Left renal cortex interstitium (tissue), 4 donors: ENCODE measurements at regions not wholly inside any gene's neighbourhood (a gene's known extent, or its start where the extent isn't known, plus 50 kb on each side); places are given as distances from the start of the nearest gene placed in this dataset.
"Not testable (repeated sequence)": the region's sequence is repeated elsewhere in the genome, so short reads cannot be mapped to it uniquely, and the experiment has no call there.

Experiments
- DNase-seq, 4 donors: peaks; one replicate each; pipeline ENCODE4 v3.0.0-alpha.2; 2013; ENCODE audit warnings: low read depth in 4 of 4, low spot score in 2 of 4, missing footprints in 1 of 4

DNA sequence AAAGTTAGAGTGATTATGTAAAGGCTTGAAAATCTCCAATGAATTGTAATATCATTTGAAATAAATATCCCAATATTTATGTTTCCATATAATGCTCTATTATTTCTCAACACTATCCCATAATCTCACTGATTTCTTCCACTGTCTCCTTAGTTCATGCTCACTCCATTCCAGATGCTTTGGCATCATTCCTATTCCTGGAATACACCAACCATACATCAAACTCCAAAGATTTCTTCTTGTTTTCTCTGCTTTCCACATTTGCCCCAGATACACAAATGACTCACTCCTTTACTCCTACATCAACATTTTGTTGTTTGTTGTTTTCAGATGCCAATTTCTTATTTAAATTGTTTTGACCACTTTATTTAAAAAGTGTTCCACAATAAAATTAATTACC, 1390.8 kb downstream of the ZPLD1 start:
- no peak for DNase-seq

DNA sequence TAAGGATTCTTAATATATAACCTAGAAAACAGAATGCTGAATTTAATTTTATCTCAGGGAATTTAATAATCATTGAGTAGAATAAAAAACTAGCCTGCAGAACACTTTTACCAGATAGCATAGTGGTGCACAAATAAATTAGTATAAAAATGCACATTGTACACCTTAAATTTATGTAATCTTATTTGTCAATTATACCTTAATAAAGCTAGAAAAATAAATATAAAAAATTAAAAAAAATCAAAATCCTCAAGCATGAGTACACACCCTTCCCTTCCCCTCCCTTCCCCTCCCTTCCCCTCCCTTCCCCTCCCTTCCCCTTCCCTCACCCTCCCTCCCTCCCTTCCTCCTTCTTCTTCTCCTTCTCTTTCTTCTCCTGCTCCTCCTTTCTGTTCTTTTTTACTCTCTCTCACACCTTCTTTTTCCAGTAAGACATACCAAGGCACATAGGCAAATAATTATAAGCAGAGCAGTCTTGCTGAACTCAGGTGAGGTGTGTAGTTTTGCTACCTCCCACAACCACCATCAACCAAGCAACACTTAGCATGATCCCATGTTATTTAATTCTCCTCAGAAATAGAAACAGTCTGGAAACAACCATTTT, 1395.0 kb downstream of the ZPLD1 start:
- DNase-seq = no peak

DNA sequence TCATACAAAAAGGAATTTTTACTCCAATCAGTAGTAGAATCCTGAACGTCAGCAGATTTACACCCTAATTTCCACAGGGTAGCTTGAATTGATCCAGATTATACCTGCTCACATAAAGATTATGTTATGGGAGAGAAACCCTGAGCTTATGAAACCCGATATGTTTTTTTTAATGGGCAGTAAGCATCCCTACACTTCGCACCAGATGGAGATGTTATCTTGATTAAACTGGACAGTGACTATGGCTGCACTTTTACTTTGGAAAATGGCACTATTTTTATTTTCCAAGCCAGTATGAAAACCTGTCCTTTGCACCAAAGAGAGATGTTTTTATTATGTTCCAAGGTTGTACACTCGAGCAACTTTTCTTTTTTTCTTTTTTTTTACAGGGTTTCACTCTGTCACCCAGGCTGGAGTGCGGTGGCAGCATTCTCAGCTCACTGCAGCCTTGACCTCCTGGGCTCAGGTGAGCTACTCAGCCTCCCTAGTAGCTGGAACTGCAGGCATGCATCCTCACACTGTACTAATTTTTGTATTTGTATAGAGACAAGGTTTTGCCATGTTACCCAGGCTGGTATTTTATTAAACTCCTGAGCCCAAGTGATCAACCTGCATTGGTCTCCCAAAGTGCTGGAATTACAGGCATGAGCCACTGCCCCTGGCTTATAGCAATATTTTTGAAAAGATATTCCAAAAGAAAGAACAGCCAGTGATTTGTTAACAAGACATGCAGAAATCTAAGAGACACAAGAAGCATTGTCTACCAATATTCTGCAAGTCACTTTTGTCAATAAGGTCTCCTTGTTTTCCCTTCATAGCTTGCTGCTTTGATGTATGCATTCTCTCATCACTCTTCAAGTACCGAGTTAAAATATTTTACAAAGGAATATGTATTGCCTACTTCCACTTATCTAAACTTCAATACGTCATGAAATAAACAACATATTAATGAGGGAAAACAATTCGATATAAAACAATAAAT, 1412.6 kb downstream of the ZPLD1 start:
- no peak for DNase-seq

DNA sequence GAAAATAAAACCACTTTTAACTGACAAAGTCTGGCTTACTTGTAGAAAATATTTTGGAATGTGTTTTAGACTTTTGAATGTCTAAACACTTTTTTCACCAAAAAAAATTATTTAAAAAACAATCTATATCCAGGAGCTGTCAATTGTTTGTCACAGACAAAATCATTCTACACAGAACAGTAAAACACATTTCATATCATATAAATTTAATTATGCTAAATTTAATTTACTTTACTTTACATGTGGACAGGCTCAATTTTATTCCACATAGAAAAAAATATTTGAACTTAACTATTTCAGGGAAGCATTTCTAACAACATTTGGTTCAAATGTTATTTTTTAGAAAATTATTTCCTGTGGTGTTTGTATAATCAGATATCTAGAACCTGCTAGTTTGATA, 1417.0 kb downstream of the ZPLD1 start:
- no peak for DNase-seq

DNA sequence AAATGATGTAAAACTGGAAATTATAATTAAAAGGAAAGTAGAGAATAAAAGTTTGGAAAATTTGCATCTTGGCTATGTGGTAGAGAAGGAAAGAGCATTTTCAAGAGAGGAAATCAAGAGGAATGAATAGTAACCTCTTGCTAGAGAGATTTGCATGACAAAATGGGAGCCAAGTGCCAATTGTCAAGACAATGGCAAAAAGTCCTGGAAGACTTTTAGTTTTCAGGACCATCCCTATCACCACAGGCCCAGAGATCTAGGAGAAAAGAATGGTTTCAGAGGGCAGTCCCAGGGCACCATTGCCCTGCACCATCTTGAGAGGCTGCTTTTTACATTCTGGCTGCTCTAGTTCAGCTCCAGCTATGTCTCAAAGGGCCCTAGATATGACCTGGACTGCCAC, 1427.6 kb downstream of the ZPLD1 start:
- DNase-seq = no peak

DNA sequence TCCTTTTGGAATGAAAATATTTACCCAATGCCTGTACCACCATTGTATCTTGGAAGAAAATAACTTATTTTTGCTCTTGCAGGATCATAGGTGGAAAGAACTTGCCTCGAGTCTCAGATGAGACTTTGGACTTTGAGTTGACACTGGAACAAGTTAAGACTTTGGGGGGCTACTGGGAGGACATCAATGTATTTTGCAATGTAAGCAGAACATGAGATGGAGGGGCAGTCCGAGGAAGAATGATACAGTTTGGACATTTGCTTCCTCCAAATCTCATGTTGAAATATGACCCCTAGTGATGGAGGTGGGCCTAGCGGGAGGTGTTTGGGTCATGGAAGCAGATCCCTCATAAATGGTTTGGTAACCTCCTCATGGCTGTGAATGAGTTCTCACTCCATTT, 1428.6 kb downstream of the ZPLD1 start:
- no peak for DNase-seq

DNA sequence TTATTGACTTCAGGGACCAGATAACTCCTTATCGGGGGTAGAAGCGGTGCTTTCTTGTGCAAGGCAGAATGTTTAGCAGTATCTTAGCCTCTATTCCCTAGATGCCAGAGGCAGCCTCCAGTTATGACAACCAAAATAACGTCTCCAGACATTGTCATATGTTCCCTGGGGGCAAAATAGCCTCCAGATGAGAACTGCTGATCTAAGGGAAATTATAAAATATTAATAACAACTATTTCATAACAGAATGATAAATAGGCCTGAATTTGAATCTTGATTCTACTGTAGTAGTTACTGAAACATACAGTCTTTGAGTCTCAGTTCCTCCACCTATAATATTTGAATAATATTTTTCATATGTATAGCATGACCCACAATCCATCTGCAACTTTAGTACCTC, 1431.3 kb downstream of the ZPLD1 start:
- no peak for DNase-seq

DNA sequence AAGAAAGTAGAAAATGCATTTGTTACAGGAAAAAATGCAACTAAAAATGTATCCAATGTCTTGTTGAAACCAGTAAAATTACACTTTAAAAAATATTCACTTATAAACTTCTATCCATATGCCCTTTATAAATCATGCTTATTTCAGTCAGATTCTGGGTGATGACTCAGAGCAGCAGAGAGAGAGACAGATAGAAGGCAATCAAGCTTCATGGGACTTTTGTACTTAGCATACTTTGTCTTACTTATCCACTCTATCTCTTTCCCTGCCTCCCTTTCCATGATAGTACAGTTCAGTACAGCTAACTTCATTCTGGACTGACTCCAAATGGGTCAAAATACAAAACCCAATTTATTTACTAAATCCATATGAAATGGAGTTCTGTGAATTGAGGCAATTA, 1438.2 kb downstream of the ZPLD1 start:
- no peak for DNase-seq

DNA sequence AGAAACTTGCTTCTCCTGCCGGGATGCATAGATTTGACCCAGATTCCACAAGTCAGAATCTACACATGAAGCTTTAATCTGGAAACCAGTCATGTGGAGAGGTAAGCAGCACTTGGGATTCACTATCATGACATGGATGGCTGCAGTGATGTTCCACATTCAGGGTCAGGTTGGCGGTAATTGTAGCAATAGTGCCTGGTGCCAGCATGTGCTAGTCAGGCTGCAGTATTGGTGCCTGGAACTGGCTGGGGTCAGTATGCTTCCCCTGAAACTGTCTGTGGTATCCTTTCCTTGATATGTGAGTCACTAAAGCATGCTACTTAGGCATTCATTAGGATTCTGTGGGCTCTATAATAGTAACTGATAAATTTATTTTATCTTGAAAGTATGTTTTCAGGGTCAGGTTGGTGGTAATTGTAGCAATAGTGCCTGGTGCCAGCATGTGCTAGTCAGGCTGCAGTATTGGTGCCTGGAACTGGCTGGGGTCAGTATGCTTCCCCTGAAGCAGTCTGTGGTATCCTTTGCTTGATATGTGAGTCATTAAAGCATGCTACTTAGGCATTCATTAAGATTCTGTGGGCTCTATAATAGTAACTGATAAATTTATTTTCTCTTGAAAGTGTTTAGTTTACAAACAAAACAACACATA, 1439.2 kb downstream of the ZPLD1 start:
- DNase-seq = no peak

DNA sequence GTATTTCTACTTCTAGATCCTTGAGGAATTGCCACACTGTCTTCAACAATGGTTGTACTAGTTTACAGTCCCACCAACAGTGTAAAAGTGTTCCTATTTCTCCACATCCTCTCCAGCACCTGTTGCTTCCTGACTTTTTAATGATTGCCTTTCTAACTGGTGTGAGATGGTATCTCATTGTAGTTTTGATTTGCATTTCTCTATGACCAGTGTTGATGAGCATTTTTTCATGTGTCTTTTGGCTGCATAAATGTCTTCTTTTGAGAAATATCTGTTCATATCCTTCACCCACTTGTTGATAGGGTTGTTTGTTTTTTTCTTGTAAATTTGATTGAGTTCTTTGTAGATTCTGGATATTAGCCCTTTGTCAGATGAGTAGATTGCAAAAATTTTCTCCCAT, 1447.0 kb downstream of the ZPLD1 start:
- DNase-seq = not testable (repeated sequence)

DNA sequence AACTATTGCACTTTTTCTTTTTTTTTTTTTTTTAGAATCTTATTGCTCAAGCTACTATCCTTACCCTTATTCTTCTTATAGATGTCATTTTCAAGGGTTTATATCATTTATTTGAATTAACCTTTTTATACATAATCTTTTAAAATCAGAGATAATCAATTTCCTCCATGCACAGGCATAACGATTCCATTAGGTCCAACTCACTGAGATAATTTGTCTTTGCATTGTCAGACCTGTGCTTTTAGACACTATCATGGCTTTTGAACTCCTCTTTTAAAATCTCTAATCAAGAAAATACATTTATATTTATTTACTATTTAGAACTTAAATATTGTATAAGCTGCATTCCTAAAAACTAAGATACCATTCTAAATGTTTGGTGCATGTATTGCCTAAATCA, 1454.9 kb downstream of the ZPLD1 start:
- DNase-seq = no peak

DNA sequence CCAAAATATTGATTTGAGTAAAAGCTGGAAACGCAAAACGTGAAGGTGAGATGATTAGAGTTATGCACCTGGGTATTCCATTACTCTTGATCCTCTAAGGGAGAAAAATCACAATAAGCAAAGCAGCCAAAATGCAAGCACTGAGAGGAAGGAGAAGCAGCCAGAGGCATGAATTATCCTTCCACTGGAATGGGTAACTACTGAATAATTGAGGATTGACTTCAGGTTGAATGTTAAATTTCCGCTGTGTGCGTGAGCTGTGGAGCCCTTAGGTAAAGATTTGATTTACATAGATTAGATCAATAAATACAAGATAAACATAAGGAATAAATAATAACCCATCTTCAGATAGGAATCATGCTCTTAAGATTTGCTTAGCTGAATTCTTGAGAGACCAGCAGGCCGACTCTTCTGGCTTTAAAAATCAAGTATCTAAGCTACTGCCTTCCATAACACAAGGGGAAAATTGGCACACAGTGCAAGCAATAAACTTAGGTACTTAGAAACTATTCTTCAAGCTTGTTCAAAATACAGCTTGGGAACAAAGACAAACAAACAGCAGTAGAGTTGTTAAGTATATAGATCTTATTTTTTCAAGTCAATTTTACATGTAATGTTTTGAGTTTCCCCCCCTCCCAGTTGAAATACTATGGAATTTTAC, 1459.5 kb downstream of the ZPLD1 start:
- no peak for DNase-seq

DNA sequence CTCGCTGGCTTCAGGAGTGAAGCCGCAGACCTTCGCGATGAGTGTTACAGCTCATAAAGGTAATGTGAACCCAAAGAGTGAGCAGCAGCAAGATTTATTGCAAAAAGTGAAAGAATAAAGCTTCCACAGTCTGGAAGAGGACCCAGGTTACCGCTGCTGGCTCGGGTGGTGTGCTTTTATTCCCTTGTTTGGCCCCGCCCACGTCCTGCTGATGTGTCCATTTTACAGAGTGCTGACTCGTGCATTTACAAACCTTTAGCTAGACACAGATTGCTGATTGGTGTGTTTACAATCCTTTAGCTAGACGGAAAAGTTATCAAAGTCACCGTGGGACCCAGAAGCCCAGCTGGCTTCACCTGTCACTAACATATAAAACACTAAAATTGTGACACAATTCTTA, 1464.5 kb downstream of the ZPLD1 start:
- no peak for DNase-seq

DNA sequence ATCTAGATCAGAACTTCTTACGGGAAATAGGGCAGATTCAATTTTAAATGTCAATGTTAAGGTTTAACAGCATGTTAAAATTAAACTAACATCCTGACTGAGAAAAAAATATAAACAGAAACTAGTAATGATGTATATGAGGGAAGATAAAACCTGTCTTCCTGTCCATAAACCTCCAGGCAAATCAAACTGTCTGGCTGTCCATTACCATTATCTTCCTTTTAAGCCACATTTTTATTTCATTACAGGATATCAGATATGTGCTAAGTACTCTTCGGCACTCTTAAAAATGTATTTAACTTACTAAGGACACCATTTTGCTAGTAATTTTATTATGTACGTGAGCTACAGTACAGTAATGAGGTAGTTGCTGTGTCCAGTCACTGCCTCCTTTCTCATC, 1461.7 kb upstream of the ALCAM start:
- no peak for DNase-seq

DNA sequence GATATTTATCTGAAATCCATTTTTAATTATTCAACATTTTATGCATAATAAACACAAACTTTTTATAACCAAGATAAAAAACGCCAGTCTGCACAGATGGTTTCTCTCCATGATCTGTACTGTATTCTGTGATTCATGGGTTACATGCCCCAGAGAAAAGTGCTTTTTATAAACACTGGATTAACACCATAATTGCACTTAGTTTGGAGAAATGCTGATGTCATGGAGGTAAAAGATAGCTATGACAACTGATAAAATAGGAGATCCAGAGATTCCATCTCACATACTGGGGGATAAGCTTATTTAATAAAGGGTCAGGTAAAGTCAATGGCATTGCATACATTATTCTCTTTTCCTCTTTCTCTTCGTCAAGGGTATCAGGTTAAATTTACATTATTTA, 1460.4 kb upstream of the ALCAM start:
- no peak for DNase-seq

DNA sequence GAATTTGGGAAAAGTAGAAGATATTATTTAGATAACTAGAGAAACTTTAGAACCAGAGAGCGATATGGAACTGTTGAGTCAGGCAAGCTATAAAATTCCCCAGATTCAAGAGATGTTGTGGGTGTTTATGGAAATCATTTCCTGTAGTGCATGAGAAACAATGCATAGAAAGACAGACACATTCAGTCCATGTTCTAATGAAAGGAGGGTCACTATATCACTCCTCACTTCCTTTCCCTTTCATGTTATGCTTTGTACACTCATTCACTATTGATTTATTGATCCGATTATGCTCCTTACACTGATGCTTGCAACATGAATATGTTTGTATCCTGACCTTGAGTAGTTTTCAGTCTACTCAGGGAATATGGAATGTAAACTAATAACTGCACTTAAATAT, 1459.9 kb upstream of the ALCAM start:
- no peak for DNase-seq

DNA sequence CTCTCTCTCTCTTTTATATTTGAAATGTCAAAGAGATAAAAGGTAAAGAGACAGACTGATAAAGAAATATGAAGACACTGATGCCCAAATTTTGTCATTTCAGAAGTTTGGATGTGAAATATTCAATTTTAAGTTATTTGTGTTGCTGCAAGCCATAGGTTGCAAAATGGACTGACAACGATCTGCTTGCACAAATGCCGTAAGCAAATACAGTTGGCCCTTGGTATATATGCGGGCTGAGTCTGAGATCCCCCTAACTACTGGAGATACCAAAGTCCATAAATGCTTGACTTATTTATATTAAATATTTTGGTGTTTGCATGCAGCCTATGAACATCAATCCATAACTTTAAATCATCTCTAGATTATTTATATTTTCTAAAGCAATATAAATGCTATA, 1459.1 kb upstream of the ALCAM start:
- DNase-seq = no peak

DNA sequence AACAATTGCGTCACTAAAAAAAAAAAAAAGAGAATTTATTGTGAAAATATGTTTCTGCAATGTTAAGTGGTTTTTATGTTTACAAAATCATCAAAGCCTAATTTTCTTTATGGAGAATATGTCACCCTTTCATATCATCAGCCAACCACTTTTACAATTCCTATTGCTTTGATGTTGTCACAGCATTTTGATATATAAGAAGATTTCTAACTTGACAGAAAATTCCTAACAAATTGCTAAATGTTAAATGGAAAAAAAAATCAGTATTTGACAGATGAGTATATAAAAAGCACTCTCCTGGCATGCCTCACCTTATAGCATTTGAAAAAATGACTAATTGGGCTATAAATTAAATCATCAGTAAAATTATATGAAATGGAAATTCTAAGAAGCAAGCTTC, 1457.3 kb upstream of the ALCAM start:
- DNase-seq = no peak

DNA sequence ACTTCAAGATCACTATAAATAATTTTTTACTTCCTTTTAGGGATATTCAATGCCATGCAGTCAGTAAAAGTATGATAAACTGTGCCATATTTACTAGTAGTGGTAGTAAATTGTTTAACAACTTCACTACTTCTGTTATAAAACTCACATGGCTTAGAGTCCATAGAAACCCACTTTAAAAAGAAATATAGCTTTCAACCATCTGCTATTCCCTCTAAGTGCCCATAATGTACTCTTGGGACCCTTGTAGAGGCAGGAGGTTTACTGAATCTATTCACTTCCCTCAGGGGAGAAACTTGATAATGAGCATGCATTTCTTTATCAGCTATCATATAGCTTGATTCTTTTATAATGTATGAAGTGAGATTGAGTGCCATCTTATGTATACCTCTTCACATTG, 1448.4 kb upstream of the ALCAM start:
- no peak for DNase-seq

DNA sequence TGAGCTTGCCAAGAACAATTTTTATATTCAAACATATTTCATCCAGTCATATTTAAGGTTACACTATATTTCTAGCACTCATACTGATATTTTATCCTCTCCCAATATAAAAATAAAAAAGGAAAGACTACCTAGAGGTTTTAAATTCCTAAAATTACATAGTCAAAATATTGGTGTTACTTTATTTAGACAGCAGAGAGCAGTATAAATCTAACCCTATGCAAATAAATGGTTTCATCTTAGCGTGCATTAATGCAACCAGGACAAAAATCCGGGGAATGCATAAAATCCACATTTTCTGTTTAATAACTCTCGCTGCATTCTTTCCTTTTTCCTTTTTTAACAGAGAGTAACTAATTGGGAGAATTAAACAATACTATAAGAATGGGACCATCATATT, 1447.4 kb upstream of the ALCAM start:
- DNase-seq = no peak

DNA sequence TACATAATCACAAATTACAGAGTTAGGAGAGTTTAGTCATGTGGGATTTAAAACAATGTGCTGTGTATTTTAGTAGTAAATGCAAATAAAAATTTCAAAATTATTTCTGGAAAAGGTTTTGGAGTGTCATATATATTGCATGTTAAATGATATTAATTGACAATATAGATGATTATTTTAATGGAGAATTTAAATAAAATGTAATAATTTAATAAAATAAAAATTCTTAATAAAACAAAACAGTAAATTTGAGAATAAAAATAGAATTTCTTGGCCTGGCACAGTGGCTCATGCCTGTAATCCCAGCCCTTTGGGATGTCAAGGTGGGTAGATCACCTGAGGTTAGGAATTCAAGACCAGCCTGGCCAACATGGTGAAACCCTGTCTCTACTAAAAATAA, 1442.8 kb upstream of the ALCAM start:
- DNase-seq = no peak
